Testis (tissue), 2 donors: ENCODE measurements at regions not wholly inside any gene's neighbourhood (a gene's known extent, or its start where the extent isn't known, plus 50 kb on each side); places are given as distances from the start of the nearest gene placed in this dataset.

Experiments
- DNase-seq: peaks from one replicate; pipeline ENCODE4 v3.0.0-alpha.2; 2019
- H3K27ac ChIP-seq, 2 donors: fragments of 200-600 bp; sonication (generic); one replicate each; pipeline ENCODE4 v1.5.1; 2019
- H3K27me3 ChIP-seq: fragments of 200-600 bp; sonication (generic); one replicate; pipeline ENCODE4 v1.5.1; 2019
- H3K36me3 ChIP-seq: fragments of 200-600 bp; sonication (generic); one replicate; pipeline ENCODE4 v1.5.1; 2017; ENCODE audit warnings: low read depth; ENCODE audit errors: missing control alignments
- H3K4me1 ChIP-seq: fragments of 200-600 bp; sonication (generic); one replicate; pipeline ENCODE4 v1.5.1; 2019
- H3K4me3 ChIP-seq, 2 donors: fragments of 200-600 bp; sonication (generic); one replicate each; pipeline ENCODE4 v1.5.1; 2017 to 2019
- H3K9me3 ChIP-seq: fragments of 200-600 bp; sonication (generic); one replicate; pipeline ENCODE4 v1.5.1; 2017
- POLR2A ChIP-seq: fragments of 450-650 bp; IDR thresholded peaks from one replicate; pipeline ENCODE4 v1.6.1; 2017; ENCODE audit warnings: antibody characterized with exemption, mild to moderate bottlenecking, moderate library complexity
- WGBS, 2 donors: methylation state at CpG; one replicate each; pipeline ENCODE4 v1.1.5; 2018; 5-methylcytosine and 5-hydroxymethylcytosine counted together
- intact Hi-C: fragments of 100-400 bp; cut with DNase I; formaldehyde crosslinking; loops from one replicate; pipeline ENCODE4 v1.15.1; 2023; ENCODE audit warnings: low total_unique reads
- TF ChIP-seq, protein P1 (sequence below), 3 experiments: fragments of 450-650 bp in 2 of 3; fragments of 200-600 bp in 1 of 3; sonication (generic) in 1 of 3; IDR thresholded peaks; one replicate each; pipeline ENCODE4 v1.5.1; 2016 to 2019; ENCODE audit warnings: antibody characterized with exemption in 3 of 3, mild to moderate bottlenecking in 2 of 3, moderate library complexity in 1 of 3

DNA sequence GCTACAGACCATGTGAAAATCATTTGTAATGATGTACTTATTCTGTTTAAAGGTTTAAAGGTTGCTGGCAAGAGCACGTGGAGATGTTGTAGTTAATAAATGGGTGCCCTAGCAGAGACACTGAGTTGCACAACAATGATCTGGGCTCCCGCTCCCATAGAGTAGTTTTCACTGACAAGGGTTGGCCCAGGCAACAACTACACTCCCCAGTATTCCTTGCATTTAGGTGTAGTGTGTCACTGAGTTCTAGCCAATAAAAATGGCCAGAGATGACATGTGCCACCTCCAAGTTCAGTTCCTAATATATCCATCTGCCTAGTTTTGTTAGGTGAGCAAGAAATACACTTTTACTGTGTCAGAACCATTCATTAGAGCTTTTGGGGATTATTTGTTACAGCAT lies 392.1 kb upstream of the MTPN start:
- DNase-seq: no peak
- TF ChIP-seq POLR2A: no peak
- TF ChIP-seq, protein P1, sequence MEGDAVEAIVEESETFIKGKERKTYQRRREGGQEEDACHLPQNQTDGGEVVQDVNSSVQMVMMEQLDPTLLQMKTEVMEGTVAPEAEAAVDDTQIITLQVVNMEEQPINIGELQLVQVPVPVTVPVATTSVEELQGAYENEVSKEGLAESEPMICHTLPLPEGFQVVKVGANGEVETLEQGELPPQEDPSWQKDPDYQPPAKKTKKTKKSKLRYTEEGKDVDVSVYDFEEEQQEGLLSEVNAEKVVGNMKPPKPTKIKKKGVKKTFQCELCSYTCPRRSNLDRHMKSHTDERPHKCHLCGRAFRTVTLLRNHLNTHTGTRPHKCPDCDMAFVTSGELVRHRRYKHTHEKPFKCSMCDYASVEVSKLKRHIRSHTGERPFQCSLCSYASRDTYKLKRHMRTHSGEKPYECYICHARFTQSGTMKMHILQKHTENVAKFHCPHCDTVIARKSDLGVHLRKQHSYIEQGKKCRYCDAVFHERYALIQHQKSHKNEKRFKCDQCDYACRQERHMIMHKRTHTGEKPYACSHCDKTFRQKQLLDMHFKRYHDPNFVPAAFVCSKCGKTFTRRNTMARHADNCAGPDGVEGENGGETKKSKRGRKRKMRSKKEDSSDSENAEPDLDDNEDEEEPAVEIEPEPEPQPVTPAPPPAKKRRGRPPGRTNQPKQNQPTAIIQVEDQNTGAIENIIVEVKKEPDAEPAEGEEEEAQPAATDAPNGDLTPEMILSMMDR (IDR thresholded peaks at IDR 0.05): no peak
- intact Hi-C loops: no loop called here
- Histone ChIP-seq H3K27ac (no peak overlapping the region), H3K4me3 (no peak overlapping the region), H3K9me3 (no peaks in the 10 kb centered on the region), H3K4me1 (no peaks in the 10 kb centered on the region), H3K27me3 (no peaks in the 10 kb centered on the region), H3K36me3 (no peaks in the 10 kb centered on the region)
- 85 to 88% methylated on average over 2 of the region's 2 CpGs for WGBS, 2 donors

DNA sequence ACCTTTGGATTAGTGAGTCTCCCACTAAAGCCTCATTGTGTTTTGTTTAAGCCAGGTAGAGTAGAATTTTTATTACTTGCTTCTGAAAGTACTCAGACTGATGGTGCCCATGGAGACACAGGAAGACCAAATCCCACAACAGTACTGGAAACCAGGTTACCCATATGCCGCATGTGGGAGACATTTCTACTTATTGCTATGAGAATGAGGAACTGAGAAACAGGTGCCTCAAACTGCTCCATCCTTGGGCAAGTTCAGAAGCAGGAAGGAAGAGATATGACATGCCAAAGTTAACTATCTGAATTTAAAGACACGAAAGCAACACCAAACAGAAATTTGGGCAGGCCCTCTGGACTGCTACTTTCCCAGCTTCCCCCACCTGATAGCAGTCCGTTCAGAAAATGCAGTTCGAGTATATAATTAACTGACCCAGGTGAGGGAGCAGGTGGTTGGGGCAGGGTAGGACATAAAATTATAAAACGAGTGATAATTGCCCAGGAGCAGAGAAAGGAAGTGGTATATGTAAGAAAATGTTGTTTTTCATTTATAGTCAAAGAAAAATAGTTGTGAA lies 382.3 kb upstream of the MTPN start:
- intact Hi-C loops: no loop called here
- Histone ChIP-seq H3K4me1 (no peaks in the 10 kb centered on the region), H3K27me3 (no peaks in the 10 kb centered on the region), H3K4me3 (no peak overlapping the region), H3K27ac (no peak overlapping the region), H3K9me3 (no peaks in the 10 kb centered on the region), H3K36me3 (no peaks in the 10 kb centered on the region)
- TF ChIP-seq, protein P1 (IDR thresholded peaks at IDR 0.05): no peak
- no peak for TF ChIP-seq POLR2A
- no peak for DNase-seq
- WGBS, 2 donors: 79 to 87% methylated on average over 5 of the region's 5 CpGs

DNA sequence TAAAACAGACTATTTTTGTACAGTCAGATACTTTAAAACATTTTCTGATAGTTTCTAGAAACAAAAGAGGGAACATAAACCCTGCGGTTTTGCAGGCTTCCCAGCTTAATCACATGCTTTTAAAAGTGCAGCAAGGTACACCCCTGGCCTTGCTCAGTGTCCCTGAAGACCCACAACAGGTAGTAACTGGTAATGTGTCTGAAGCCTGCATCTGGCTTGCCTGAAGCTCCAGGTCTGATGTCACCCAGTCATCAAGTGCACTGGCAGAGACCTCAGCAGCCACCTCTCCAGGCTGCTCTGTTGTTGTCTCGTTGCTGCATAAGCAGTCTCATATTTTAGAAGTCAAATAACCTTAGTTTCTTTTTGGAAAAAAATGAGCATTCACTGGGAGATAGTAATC lies 376.1 kb upstream of the MTPN start:
- WGBS, 2 donors: 59 to 61% methylated on average over 2 of the region's 2 CpGs
- H3K4me3 ChIP-seq: no peak overlapping the region

DNA sequence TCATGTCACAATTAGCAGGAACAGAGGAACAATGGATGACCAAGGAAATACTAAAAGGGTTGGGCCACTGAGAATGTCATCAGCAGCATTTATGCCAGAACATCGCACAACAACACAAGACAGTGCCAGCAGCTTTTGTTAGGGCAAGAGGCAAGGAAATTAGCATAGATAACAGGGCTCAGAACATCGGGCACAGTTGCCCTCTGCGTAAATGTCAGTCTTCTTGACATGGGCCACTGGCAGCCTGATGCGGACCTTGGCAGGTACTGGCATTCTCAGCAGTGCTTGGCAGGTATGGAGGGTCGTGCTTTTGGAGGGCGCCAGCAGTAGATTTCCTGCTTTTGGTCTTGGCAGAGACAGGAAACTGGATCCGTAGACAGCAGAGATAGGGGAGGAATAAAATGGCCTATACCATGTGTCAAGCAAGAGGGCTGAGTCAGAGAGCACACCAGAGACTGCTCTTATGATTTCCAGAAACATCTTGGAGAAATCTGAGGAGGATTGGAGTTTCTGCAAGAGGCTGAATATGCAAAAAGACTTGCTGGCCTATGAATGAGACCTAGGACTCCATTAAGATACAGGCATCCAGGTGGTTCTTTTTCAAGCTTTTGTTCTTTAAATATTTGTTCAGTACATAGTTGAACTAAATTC lies 371.5 kb upstream of the MTPN start:
- no peaks in the 10 kb centered on the region for H3K27me3 ChIP-seq
- no peaks in the 10 kb centered on the region for H3K36me3 ChIP-seq
- TF ChIP-seq, protein P1 (IDR thresholded peaks at IDR 0.05): no peak
- no peak for TF ChIP-seq POLR2A
- no peaks in the 10 kb centered on the region for H3K9me3 ChIP-seq
- no peak for DNase-seq
- no peaks in the 10 kb centered on the region for H3K4me1 ChIP-seq
- 72 to 74% methylated on average over 7 of the region's 7 CpGs for WGBS, 2 donors
- no peak overlapping the region for H3K27ac ChIP-seq
- intact Hi-C loops: no loop called here
- no peak overlapping the region for H3K4me3 ChIP-seq

More for the DNA sequence above, 376.1 kb upstream of the MTPN start:
- intact Hi-C loops: no loop called here
- no peaks in the 10 kb centered on the region for H3K4me1 ChIP-seq
- H3K36me3 ChIP-seq: no peaks in the 10 kb centered on the region
- H3K9me3 ChIP-seq: no peaks in the 10 kb centered on the region
- DNase-seq: no peak
- TF ChIP-seq POLR2A: no peak
- TF ChIP-seq, protein P1 (IDR thresholded peaks at IDR 0.05): no peak
- H3K27ac ChIP-seq: no peak overlapping the region
- no peaks in the 10 kb centered on the region for H3K27me3 ChIP-seq

DNA sequence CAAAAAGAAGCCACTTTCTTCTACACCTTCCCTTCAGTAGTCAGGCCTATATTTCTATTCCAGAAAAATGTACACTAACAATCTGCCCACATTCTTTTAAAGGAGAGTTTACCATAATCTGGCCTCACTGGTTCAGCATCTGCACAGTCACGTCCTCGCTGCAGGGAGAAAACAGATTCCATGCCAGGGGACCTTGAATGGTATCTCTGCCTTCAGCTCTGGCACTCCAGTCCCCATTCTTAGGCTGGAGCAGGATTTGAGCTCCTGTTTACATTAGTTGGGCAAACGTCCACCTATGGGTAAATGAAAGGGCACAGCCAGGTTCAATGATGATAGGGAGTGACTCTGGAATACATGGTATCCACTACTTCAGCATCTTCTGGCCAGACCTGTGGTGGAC lies 371.0 kb upstream of the MTPN start:
- intact Hi-C loops: no loop called here
- WGBS, 2 donors: 63 to 69% methylated on average over 3 of the region's 3 CpGs
- no peak overlapping the region for H3K4me3 ChIP-seq
- H3K27ac ChIP-seq: no peak overlapping the region
- DNase-seq: no peak
- no peaks in the 10 kb centered on the region for H3K9me3 ChIP-seq
- H3K27me3 ChIP-seq: no peaks in the 10 kb centered on the region
- H3K36me3 ChIP-seq: no peaks in the 10 kb centered on the region
- no peak for TF ChIP-seq POLR2A
- H3K4me1 ChIP-seq: no peaks in the 10 kb centered on the region
